ENCODE measurements at regions not wholly inside any gene's neighbourhood (a gene's known extent, or its start where the extent isn't known, plus 50 kb on each side); places are given as distances from the start of the nearest gene placed in this dataset.
"Not testable (repeated sequence)": the region's sequence is repeated elsewhere in the genome, so short reads cannot be mapped to it uniquely, and the experiment has no call there.

- no peak overlapping the region for H2AFZ ChIP-seq (ENCODE audit: low read depth)
- no peaks in the 10 kb centered on the region for H3K36me3 ChIP-seq (ENCODE audit: insufficient read depth)
- no peaks in the 10 kb centered on the region for H3K4me1 ChIP-seq (ENCODE audit: low read depth, poor library complexity, severe bottlenecking)
- H3K4me2 ChIP-seq: no peak overlapping the region
- no peak overlapping the region for H3K9ac ChIP-seq
- H3K27ac ChIP-seq: no peak overlapping the region
- H3K27me3 ChIP-seq (ENCODE audit: insufficient read depth, low read depth): no peaks in the 10 kb centered on the region
- H3K79me2 ChIP-seq (ENCODE audit: insufficient read depth, low read depth): no peaks in the 10 kb centered on the region
- H4K20me1 ChIP-seq (ENCODE audit: insufficient read depth): no peaks in the 10 kb centered on the region
- TF ChIP-seq, protein P1, sequence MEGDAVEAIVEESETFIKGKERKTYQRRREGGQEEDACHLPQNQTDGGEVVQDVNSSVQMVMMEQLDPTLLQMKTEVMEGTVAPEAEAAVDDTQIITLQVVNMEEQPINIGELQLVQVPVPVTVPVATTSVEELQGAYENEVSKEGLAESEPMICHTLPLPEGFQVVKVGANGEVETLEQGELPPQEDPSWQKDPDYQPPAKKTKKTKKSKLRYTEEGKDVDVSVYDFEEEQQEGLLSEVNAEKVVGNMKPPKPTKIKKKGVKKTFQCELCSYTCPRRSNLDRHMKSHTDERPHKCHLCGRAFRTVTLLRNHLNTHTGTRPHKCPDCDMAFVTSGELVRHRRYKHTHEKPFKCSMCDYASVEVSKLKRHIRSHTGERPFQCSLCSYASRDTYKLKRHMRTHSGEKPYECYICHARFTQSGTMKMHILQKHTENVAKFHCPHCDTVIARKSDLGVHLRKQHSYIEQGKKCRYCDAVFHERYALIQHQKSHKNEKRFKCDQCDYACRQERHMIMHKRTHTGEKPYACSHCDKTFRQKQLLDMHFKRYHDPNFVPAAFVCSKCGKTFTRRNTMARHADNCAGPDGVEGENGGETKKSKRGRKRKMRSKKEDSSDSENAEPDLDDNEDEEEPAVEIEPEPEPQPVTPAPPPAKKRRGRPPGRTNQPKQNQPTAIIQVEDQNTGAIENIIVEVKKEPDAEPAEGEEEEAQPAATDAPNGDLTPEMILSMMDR (conservative IDR thresholded peaks at IDR 0.05; ENCODE audit: low read depth, low read length): no peak
- H3K4me3 ChIP-seq (IDR thresholded peaks at IDR 0.05; ENCODE audit: insufficient read depth, low read depth, low read length): no peak overlapping the region
Observed at GRCh38 chr10:37067576-37067975, 57.8 kb upstream of the ANKRD30A start.

- not testable (repeated sequence) for H3K9ac ChIP-seq; H3K27me3 ChIP-seq (ENCODE audit: insufficient read depth, low read depth); H4K20me1 ChIP-seq (ENCODE audit: insufficient read depth); H3K79me2 ChIP-seq (ENCODE audit: insufficient read depth, low read depth); H3K4me3 ChIP-seq (IDR thresholded peaks at IDR 0.05; ENCODE audit: insufficient read depth, low read depth, low read length); H3K4me2 ChIP-seq; H2AFZ ChIP-seq (ENCODE audit: low read depth); H3K27ac ChIP-seq; H3K4me1 ChIP-seq (ENCODE audit: low read depth, poor library complexity, severe bottlenecking); H3K36me3 ChIP-seq (ENCODE audit: insufficient read depth)
Observed at GRCh38 chr10:37062296-37062695, 63.1 kb upstream of the ANKRD30A start.

GRCh38 chr10:37057261-37057660, 68.1 kb upstream of the ANKRD30A start:
- TF ChIP-seq, protein P1 (conservative IDR thresholded peaks at IDR 0.05; ENCODE audit: low read depth, low read length): no peak
- H3K9ac ChIP-seq: no peak overlapping the region
- no peaks in the 10 kb centered on the region for H3K4me1 ChIP-seq (ENCODE audit: low read depth, poor library complexity, severe bottlenecking)
- H3K27ac ChIP-seq: no peak overlapping the region
- no peaks in the 10 kb centered on the region for H3K27me3 ChIP-seq (ENCODE audit: insufficient read depth, low read depth)
- no peak overlapping the region for H3K4me3 ChIP-seq (IDR thresholded peaks at IDR 0.05; ENCODE audit: insufficient read depth, low read depth, low read length)
- no peak overlapping the region for H2AFZ ChIP-seq (ENCODE audit: low read depth)
- no peak overlapping the region for H3K4me2 ChIP-seq
- no peaks in the 10 kb centered on the region for H4K20me1 ChIP-seq (ENCODE audit: insufficient read depth)
- no peaks in the 10 kb centered on the region for H3K79me2 ChIP-seq (ENCODE audit: insufficient read depth, low read depth)
- H3K36me3 ChIP-seq (ENCODE audit: insufficient read depth): no peaks in the 10 kb centered on the region

DNA sequence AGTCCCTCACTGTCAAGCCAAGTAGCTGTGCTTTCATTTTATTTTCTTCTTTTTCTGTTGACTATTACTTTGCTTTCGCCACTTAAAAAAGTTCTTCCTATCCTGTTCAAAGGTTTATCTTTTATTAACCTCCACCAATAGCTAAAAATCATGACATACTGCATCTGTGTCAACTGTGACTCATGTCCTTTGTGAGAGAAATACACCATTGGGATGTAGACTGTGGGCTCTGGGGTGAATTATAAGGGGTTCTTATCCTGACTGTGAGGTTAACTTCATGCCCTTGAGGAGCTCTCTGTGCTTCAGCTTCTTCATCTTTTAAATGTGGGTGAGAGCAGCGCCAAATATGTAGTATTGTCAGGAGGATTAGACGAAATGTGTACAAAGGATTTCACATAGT, 71.9 kb upstream of the ANKRD30A start:
- no peak overlapping the region for H3K4me3 ChIP-seq (IDR thresholded peaks at IDR 0.05; ENCODE audit: insufficient read depth, low read depth, low read length)
- no peaks in the 10 kb centered on the region for H3K36me3 ChIP-seq (ENCODE audit: insufficient read depth)
- no peak overlapping the region for H2AFZ ChIP-seq (ENCODE audit: low read depth)
- no peaks in the 10 kb centered on the region for H3K4me1 ChIP-seq (ENCODE audit: low read depth, poor library complexity, severe bottlenecking)
- no peaks in the 10 kb centered on the region for H3K27me3 ChIP-seq (ENCODE audit: insufficient read depth, low read depth)
- H3K4me2 ChIP-seq: no peak overlapping the region
- H3K79me2 ChIP-seq (ENCODE audit: insufficient read depth, low read depth): no peaks in the 10 kb centered on the region
- TF ChIP-seq, protein P1 (conservative IDR thresholded peaks at IDR 0.05; ENCODE audit: low read depth, low read length): no peak
- no peak overlapping the region for H3K27ac ChIP-seq
- no peaks in the 10 kb centered on the region for H4K20me1 ChIP-seq (ENCODE audit: insufficient read depth)
- no peak overlapping the region for H3K9ac ChIP-seq

DNA sequence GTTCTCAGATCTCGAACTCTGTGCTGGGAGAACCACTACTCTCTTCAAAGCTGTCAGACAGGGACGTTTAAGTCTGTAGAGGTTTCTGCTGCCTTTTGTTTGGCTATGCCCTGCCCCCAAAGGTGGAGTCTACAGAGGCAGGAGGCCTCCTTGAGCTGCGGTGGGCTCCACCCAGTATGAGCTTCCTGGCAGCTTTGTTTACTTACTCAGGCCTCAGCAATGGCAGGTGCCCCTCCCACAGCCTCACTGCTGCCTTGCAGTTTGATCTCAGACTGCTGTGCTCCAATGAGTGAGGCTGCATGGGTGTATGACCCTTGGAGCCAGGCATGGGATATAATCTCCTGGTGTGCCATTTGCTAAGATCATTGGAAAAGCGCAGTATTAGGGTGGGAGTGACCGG, 75.4 kb upstream of the ANKRD30A start:
- H3K27ac ChIP-seq; H3K4me3 ChIP-seq (IDR thresholded peaks at IDR 0.05; ENCODE audit: insufficient read depth, low read depth, low read length); H3K79me2 ChIP-seq (ENCODE audit: insufficient read depth, low read depth); H2AFZ ChIP-seq (ENCODE audit: low read depth); H3K36me3 ChIP-seq (ENCODE audit: insufficient read depth); H3K9ac ChIP-seq; H3K4me1 ChIP-seq (ENCODE audit: low read depth, poor library complexity, severe bottlenecking); H3K27me3 ChIP-seq (ENCODE audit: insufficient read depth, low read depth); H4K20me1 ChIP-seq (ENCODE audit: insufficient read depth); H3K4me2 ChIP-seq: not testable (repeated sequence)

GRCh38 chr10:37044319-37044718, 81.1 kb upstream of the ANKRD30A start:
- not testable (repeated sequence) for H4K20me1 ChIP-seq (ENCODE audit: insufficient read depth); H3K4me2 ChIP-seq; H3K27ac ChIP-seq; H2AFZ ChIP-seq (ENCODE audit: low read depth); H3K4me1 ChIP-seq (ENCODE audit: low read depth, poor library complexity, severe bottlenecking); H3K79me2 ChIP-seq (ENCODE audit: insufficient read depth, low read depth); H3K36me3 ChIP-seq (ENCODE audit: insufficient read depth); H3K9ac ChIP-seq; H3K27me3 ChIP-seq (ENCODE audit: insufficient read depth, low read depth); H3K4me3 ChIP-seq (IDR thresholded peaks at IDR 0.05; ENCODE audit: insufficient read depth, low read depth, low read length)

Measured in KMS-11 (cell line).